Sigmoid colon (tissue), 6 donors: ENCODE measurements at regions not wholly inside any gene's neighbourhood (a gene's known extent, or its start where the extent isn't known, plus 50 kb on each side); places are given as distances from the start of the nearest gene placed in this dataset.
"Not testable (repeated sequence)": the region's sequence is repeated elsewhere in the genome, so short reads cannot be mapped to it uniquely, and the experiment has no call there.

Source experiments
- DNase-seq: peaks from one replicate; pipeline ENCODE4 v3.0.0-alpha.2; 2019
- H3K27ac ChIP-seq, 4 donors: fragments of 200-600 bp; sonication (generic); one replicate each; pipeline ENCODE4 v1.5.1; 2016 to 2019; ENCODE audit warnings: mild to moderate bottlenecking in 1 of 4
- H3K27me3 ChIP-seq, 3 donors: fragments of 200-600 bp; sonication (generic); one replicate each; pipeline ENCODE4 v1.5.1; 2019; ENCODE audit warnings: mild to moderate bottlenecking in 1 of 3
- H3K36me3 ChIP-seq, 4 donors: fragments of 200-600 bp; sonication (generic); one replicate each; pipeline ENCODE4 v1.5.1; 2016 to 2019
- H3K4me1 ChIP-seq, 4 donors: fragments of 200-600 bp; sonication (generic); one replicate each; pipeline ENCODE4 v1.5.1; 2017 to 2019
- H3K4me3 ChIP-seq, 4 donors: fragments of 200-600 bp; sonication (generic); one replicate each; pipeline ENCODE4 v1.5.1; 2017 to 2019; ENCODE audit warnings: mild to moderate bottlenecking in 2 of 4, moderate library complexity in 1 of 4
- H3K9me3 ChIP-seq, 4 donors: fragments of 200-600 bp in 3 of 4; sonication (generic) in 3 of 4; one replicate each; pipeline versions ENCODE4 v1.5.1 to v1.6.1; 2013 to 2019
- CTCF ChIP-seq, 4 experiments: fragments of 450-650 bp in 3 of 4; fragments of 200-600 bp in 1 of 4; IDR thresholded peaks; one replicate each; pipeline ENCODE4 v1.5.1; 2016 to 2019; ENCODE audit warnings: antibody characterized with exemption in 4 of 4, mild to moderate bottlenecking in 3 of 4, moderate library complexity in 2 of 4
- EP300 ChIP-seq, 4 donors: sonication (generic); formaldehyde crosslinking; IDR thresholded peaks; one replicate each; pipeline ENCODE4 v1.6.1; 2017; ENCODE audit warnings: antibody characterized with exemption in 4 of 4
- POLR2A ChIP-seq, 2 donors: fragments of 450-650 bp; IDR thresholded peaks; one replicate each; pipeline ENCODE4 v1.6.1; 2016; ENCODE audit warnings: antibody characterized with exemption in 2 of 2, mild to moderate bottlenecking in 2 of 2, moderate library complexity in 2 of 2
- POLR2AphosphoS5 ChIP-seq, 4 donors: sonication (generic); formaldehyde crosslinking; IDR thresholded peaks; one replicate each; pipeline ENCODE4 v1.6.1; 2017; ENCODE audit warnings: antibody characterized with exemption in 4 of 4
- WGBS, 2 donors: extraction: QIAGEN DNeasy Blood & Tissue Kit; methylation state at CpG; one replicate each; pipeline ENCODE4 v1.1.7; 2013; 5-methylcytosine and 5-hydroxymethylcytosine counted together
- intact Hi-C: fragments of 100-400 bp; cut with DNase I; formaldehyde crosslinking; loops from one replicate; pipeline ENCODE4 v1.15.1; 2023
- donor health status: healthy with polysubstance abuse.
- donor health status: healthy.

- WGBS, 2 donors = 68 to 80% methylated on average over 16 of the region's 16 CpGs
- no peak for TF ChIP-seq POLR2AphosphoS5 (IDR thresholded peaks at IDR 0.05)
- no peak for TF ChIP-seq POLR2A (IDR thresholded peaks at IDR 0.05)
- TF ChIP-seq CTCF (IDR thresholded peaks at IDR 0.05) = no peak
- no peak for TF ChIP-seq EP300 (IDR thresholded peaks at IDR 0.05)
Observed at GRCh38 chr3:127072971-127073783, 90.3 kb downstream of the PLXNA1 start.

GRCh38 chr3:127073941-127074820 lies 91.3 kb downstream of the PLXNA1 start:
- peak; percentile 47 for DNase-seq
- H3K27ac ChIP-seq = no peak overlapping the region

More at GRCh38 chr3:127072971-127073783, 90.3 kb downstream of the PLXNA1 start:
- H3K9me3 ChIP-seq = no peaks in the 10 kb centered on the region
- DNase-seq = peak; percentile 38
- H3K4me1 ChIP-seq = no peaks in the 10 kb centered on the region
- no peak overlapping the region for H3K27ac ChIP-seq
- no peak overlapping the region for H3K4me3 ChIP-seq
- H3K27me3 ChIP-seq = peaks cover 0 to 7% (median 0%) of the 10 kb centered on the region in 3 donors
- intact Hi-C loops = no loop called here
- H3K36me3 ChIP-seq = no peaks in the 10 kb centered on the region

GRCh38 chr3:127074900-127075360 lies 92.0 kb downstream of the PLXNA1 start:
- intact Hi-C loops = no loop called here
- 59 to 84% methylated on average over 4 of the region's 4 CpGs for WGBS, 2 donors
- no peak overlapping the region for H3K27ac ChIP-seq
- H3K4me3 ChIP-seq = no peak overlapping the region
- no peak for TF ChIP-seq POLR2A (IDR thresholded peaks at IDR 0.05)
- no peak for TF ChIP-seq EP300 (IDR thresholded peaks at IDR 0.05)
- TF ChIP-seq CTCF (IDR thresholded peaks at IDR 0.05) = no peak
- TF ChIP-seq POLR2AphosphoS5 (IDR thresholded peaks at IDR 0.05) = no peak
- peak; percentile 53 for DNase-seq
- H3K36me3 ChIP-seq = no peaks in the 10 kb centered on the region
- H3K4me1 ChIP-seq = no peaks in the 10 kb centered on the region
- H3K9me3 ChIP-seq = no peaks in the 10 kb centered on the region
- H3K27me3 ChIP-seq = peaks cover 0 to 5% (median 0%) of the 10 kb centered on the region in 3 donors

More at GRCh38 chr3:127073941-127074820, 91.3 kb downstream of the PLXNA1 start:
- no peak overlapping the region for H3K4me3 ChIP-seq
- H3K27me3 ChIP-seq = peaks cover 0 to 7% (median 0%) of the 10 kb centered on the region in 3 donors
- intact Hi-C loops = no loop called here
- no peaks in the 10 kb centered on the region for H3K4me1 ChIP-seq
- H3K9me3 ChIP-seq = no peaks in the 10 kb centered on the region
- 83 to 84% methylated on average over 7 of the region's 7 CpGs for WGBS, 2 donors
- no peaks in the 10 kb centered on the region for H3K36me3 ChIP-seq
- TF ChIP-seq EP300 (IDR thresholded peaks at IDR 0.05) = no peak
- TF ChIP-seq CTCF (IDR thresholded peaks at IDR 0.05) = no peak
- no peak for TF ChIP-seq POLR2AphosphoS5 (IDR thresholded peaks at IDR 0.05)
- TF ChIP-seq POLR2A (IDR thresholded peaks at IDR 0.05) = no peak

GRCh38 chr3:127076166-127076992 lies 93.5 kb downstream of the PLXNA1 start:
- H3K9me3 ChIP-seq, H3K4me1 ChIP-seq, intact Hi-C loops, H3K27ac ChIP-seq, H3K4me3 ChIP-seq, H3K36me3 ChIP-seq, H3K27me3 ChIP-seq: not testable (repeated sequence)
- WGBS, 2 donors = 93 to 96% methylated on average over 34 of the region's 34 CpGs
- peak; percentile 53 for DNase-seq
